Hematopoietic multipotent progenitor cell (in vitro differentiated cells): ENCODE measurements at regions not wholly inside any gene's neighbourhood (a gene's known extent, or its start where the extent isn't known, plus 50 kb on each side); places are given as distances from the start of the nearest gene placed in this dataset.

ENCODE experiments used
- DNase-seq, 3 donors: peaks; one replicate each; pipeline ENCODE4 v3.0.0-alpha.2; 2011 to 2015; ENCODE audit warnings: low read depth in 2 of 3, low spot score in 2 of 3

DNA sequence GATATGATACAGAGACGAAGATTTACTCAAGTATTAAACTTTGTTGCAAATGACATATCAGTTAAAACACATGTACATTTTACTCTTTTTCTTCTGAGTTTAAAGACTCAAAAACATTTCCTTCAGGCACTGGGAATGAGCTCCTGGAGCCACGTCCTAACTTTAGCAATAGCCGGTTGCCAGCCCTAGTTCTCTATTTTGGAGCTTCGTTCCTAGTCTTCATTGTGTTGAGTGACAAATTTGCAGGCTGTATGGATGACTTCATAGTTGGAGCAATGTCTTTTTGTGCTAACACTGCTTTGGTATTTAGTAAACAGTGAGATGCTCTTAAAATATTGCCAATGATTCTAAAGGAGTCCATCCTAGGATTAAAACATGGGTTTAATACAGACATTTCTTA is 190.9 kb downstream of the FAT4 start:
- DNase-seq: no peak

DNA sequence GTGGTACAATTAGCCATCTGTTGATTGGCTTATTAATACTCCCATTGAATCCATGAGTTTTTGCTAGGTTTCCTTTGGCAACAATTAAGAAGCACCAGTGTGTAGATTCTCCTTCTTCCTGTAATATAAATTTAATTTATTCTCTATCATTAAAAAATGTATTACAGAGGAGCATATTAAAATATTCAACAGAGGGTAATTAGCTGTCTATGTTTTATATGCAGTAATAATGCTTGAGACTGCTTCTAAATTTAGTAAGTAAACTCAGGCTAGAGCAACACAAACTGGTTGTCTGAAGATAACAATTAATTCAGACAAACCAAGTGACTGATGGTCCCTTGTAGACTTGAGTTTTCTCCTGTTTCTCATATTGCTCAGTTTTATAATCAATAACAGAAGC is 192.4 kb downstream of the FAT4 start:
- DNase-seq: no peak

- no peak for DNase-seq
Measured at GRCh38 chr4:125511715-125512114, 197.0 kb downstream of the FAT4 start.

GRCh38 chr4:125515016-125515415 is 200.3 kb downstream of the FAT4 start:
- DNase-seq: no peak

- no peak for DNase-seq
Measured at GRCh38 chr4:125517831-125518230, 203.1 kb downstream of the FAT4 start.

DNA sequence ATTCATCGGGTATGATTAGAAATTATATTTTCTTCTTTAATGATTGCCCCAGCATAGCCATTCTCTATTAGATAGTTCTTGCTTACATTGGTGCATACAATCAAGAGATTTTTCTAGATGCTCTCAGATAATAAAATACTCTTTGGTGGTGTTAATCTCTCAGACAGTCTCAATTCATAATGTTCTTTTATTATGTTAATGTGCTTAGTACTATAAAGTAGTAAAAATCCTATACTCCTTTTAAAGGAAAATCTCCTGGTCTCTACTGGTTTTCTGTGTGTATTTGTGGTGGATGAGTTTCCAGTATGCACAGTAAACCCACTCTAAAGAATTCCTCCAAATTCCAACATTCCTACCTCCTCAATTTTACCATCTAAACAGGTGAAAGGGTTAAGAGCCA is 203.5 kb downstream of the FAT4 start:
- no peak for DNase-seq

DNA sequence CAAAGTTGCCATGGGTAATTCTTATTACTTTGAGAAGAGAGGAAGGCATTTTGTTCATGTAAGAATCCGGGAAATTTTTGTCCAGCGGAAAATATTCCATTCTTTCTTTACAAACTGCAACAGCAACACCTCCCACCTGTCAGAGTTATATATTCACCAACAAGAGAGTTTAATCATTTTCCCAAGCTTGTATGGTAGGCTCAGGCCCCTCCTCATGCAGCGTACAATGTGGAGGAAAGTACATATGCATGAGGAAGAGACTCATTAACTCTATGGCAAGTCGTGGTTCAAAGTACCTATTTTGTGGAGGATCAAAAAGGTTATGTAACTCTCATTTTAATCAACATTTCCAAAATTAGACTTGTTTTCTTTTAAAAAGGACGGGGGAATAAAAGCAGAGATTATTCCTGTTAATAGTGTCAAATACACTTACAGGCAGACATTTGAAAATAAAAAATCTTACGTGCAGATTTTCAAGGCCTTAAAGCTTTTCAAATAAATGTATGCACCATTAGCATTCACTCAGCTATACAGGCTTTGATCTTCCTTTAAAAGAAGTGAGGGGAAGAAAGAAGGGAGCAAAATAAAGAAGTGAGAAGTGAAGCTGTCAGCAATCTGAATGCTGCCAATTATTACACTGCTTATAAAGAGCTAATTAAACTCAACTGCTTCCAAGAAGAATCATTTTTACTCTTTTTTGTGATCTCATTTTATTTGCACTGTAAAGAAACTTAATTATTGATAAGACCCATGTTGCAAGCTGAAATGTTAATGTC is 204.8 kb downstream of the FAT4 start:
- no peak for DNase-seq

DNA sequence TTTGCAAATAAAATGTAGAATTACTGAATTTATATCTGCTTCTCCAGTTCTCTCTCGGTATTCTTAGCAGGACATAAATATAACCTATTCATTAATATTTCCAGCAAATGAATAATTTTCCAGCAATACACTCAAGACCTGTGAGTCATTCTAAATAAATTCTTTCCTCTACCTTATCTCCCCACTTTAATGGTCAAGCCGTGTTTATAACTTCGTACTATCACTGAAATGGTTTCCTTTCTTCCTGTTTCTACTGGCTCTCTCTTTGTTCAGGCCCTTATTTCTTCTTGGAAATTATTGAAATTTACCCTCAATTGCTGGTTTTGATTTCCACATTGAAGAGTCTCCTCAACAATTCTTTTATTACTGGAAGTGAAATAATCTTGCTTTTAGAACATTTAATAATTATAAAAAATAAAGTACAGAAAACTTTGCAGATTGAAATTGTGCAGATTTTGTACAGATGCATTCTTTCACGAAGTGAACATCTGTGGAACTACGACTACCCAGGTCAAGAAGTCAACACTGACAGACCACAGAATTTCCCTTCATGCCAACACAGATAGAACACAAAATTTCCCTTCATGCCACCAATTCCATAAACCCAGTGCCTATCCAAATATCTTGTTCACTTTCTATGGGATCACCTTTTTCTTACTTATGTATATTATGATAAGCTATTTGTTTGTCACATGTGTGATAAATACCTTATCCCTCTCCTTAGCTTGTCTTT is 205.7 kb downstream of the FAT4 start:
- no peak for DNase-seq

DNA sequence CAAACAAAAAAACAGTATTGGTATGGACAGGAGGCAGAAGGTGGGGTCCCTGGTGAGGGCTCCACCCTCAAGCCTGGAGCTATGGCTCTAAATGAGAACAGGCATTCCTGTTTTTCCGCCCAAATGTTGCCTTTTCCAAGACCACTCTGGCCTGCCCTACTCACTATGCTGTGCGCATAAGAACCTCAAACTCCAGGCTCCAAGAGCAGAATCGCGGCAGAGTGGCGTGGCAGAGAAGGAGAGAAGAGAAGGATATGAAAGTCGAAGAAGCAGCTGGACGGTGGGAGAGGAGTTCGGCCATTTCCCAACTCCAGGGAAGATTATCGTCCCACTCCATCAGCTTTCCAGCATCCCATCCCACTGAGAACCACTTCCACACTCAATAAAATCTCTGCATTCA is 207.8 kb downstream of the FAT4 start:
- DNase-seq: no peak

DNA sequence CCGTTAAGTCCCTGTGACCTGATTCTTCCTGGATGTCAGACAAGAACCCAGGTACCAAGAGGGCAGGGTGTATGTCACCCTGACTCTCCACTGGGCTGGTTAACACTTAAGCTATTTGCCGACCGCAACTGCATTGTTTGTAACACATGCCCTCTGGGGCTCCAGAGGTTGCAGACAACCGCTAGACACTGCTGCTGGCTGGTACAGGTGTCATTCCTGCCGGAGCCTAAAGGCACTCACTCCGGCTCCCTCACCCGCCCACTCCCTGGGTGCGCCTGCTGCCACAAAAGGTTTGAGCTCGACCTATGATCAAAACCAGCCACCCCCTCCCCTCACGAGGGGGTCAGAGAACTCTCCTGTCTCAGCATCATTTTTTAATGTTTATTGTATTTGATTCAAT is 208.2 kb downstream of the FAT4 start:
- DNase-seq: no peak

DNA sequence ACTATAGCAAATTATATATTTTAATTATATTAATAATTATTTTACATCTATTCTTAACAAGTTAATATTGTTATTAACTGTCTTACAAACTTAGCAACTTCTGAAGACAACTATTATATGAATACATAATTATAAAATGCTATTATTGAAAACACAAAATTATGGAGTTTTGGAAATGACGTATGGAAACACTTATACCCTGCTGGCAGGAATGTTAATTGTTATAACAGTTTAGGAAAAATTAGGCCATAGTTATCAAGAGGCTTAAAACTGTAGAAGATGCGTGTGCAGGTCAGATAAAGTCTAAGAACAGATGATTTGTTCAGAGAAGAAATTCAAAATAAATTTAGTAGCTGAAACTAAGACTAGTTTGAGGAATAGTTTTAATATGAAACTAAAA is 211.7 kb downstream of the FAT4 start:
- no peak for DNase-seq

GRCh38 chr4:125527681-125528080 is 212.9 kb downstream of the FAT4 start:
- no peak for DNase-seq

- no peak for DNase-seq
Measured at GRCh38 chr4:125529071-125529470, 214.3 kb downstream of the FAT4 start.

DNA sequence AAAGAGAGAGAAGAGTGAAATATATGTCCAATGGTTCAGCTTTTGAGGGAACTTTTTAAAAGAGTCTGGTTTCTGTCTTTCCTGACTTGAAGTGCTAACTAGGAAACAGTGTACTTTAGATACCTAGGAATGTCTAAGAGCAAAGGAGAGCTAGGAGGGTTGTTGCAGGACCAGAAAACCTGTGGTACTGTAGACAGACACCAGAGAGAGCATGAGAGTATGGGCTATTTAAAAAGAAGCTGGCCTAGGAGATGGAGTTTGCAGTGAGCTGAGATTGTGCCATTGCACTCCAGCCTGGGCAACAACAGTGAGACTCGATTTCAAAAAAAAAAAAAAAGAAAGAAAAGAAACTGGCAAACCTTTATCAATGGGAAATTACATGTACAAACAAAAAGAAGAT is 223.9 kb downstream of the FAT4 start:
- DNase-seq: no peak

DNA sequence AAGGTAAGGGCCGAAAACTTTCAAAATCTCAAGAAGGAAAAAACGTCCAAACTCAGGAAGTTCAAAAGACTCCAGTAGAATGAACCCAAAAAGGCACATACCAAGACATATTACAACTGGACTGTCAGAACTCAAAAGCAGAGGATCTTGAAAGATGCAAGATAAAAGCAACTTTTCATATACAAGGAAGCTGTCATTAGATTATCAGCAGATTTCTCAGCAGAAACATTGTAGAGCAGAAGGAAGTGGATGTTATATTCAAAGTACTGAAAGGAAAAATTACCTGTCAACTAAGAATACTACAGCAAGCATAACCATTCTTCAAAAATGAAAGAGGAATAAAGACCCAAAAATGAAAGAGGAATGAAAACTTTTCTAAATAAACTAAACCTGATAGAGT is 224.9 kb downstream of the FAT4 start:
- DNase-seq: no peak

DNA sequence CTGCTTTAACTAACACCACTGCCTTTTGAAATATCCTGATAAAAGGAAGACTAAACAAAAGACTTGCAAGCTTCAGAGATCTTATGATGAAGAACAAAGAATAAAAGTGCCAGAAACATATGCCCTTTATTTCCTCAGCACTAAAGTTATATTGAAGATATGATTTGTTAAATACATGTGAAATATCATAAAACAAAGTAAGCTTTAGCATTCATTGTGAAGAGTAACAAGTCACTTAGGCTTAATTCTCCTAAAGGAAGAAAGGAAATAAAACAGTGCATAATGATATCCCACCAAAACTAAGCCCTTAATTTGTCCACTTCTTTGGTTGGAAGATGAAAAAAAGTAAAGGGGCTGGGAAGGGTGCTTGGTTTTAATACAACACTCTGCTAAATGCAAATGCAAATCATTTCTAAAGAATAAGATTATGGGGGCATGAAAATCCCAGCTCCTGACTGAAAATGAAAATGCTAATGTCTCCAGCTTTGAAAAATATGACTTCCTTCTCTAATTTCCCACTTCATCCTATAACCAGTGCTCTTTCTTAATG is 227.2 kb downstream of the FAT4 start:
- DNase-seq: no peak

DNA sequence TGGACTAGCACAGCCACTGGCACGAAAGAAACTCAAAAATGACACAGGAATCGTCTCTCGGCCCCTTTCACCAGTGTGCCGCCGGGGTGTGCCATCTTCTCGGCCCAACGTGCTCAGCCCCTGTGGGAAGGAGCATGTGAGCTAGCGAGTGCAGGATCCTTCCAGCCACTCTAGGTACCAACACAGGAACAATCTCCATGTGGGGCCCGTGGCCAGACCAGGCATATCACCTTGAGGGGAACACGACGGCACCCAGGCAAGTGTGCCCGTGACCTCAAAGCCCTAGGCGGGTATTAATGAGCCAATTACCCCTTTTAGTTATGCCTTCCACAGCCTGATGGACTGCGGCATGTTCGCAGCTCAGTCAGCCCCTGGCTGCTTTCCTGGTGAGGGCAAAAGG is 231.5 kb downstream of the FAT4 start:
- DNase-seq: no peak

DNA sequence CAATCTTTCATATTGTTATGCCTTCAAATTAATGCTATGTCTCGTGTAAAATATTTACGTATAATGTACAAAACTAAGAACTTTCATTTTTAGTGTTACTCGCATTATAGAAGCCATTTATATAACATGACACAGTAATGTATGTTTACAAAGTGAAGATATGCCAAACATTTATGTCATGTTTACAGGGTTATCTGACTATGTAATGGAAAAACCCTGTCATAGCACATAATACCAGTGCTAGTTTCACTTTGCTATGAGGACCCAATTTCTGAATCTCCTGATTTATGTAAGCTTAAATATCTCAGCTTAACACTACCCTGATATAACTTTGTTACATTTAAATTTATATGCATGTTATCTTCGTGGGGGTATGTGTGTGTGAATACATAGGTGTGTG is 233.1 kb downstream of the FAT4 start:
- no peak for DNase-seq

GRCh38 chr4:125550769-125551168 is 236.0 kb downstream of the FAT4 start:
- no peak for DNase-seq

- no peak for DNase-seq
Measured at GRCh38 chr4:125551466-125551865, 236.7 kb downstream of the FAT4 start.

DNA sequence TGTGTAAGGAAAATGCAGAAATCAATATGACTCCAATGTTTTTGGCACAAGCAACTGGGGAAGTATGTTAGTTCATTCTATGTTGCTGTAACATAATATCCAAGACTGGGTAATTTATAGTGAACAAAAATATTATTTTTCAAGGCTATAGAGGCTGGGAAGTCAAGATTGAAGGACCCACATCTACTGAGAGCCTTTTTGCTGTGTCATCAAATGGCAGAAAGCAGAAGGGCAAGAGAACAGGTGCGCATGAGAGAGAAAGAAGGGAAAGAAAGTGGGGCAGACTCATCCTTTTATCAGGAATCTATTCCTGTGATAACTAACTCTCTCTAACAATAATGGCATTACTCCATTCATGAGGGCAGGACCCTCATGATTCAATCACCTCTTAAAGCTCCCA is 237.2 kb downstream of the FAT4 start:
- DNase-seq: no peak

DNA sequence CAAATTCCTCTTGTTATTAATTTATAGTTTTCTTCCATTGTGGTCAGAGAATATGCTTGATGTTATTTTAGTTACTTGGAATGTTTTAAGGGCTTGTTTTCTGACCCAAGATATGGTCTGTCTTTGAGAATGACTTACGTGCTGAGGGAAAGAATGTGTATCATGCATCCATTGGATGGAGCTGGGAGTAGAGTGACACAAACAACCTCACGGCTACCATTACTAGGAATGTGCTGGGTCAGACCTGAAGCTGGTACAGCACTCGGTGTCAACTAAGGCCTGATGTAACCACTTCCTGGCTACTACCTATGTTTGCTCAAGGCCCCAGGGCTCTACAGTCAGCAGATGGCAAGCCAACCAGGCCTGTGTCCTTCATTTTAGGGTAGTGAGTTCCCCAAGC is 257.8 kb downstream of the FAT4 start:
- no peak for DNase-seq
